ENCODE measurements at regions not wholly inside any gene's neighbourhood (a gene's known extent, or its start where the extent isn't known, plus 50 kb on each side); places are given as distances from the start of the nearest gene placed in this dataset.

GRCh38 chr6:22115559-22115958, 181.3 kb downstream of the PRL start:
- no peak for TF ChIP-seq ATF3 (IDR thresholded peaks at IDR 0.05)
- no peak for TF ChIP-seq SP1 (IDR thresholded peaks at IDR 0.05)
- no peak for TF ChIP-seq GABPA (IDR thresholded peaks at IDR 0.05 in 1 of 2, conservative IDR thresholded peaks at IDR 0.05 in 1 of 2)
- no peak for TF ChIP-seq CTCF (IDR thresholded peaks at IDR 0.05; ENCODE audit: low read depth, low read length, missing input control)
- TF ChIP-seq FOXA1 (IDR thresholded peaks at IDR 0.05): no peak
- TF ChIP-seq TAF1 (conservative IDR thresholded peaks at IDR 0.05): no peak
- no peak for TF ChIP-seq MAX (IDR thresholded peaks at IDR 0.05)
- TF ChIP-seq HNF4G (IDR thresholded peaks at IDR 0.05): no peak
- TF ChIP-seq YY1 (IDR thresholded peaks at IDR 0.05): no peak
- TF ChIP-seq ZBTB33 (IDR thresholded peaks at IDR 0.05): no peak
- no peak for TF ChIP-seq NR2F2 (IDR thresholded peaks at IDR 0.05)
- TF ChIP-seq RAD21 (IDR thresholded peaks at IDR 0.05): no peak
